BJ (cell line): ENCODE measurements at regions not wholly inside any gene's neighbourhood (a gene's known extent, or its start where the extent isn't known, plus 50 kb on each side); places are given as distances from the start of the nearest gene placed in this dataset.

Source experiments
- CTCF ChIA-PET: fragments of 350-600 bp; formaldehyde crosslinking; extraction: SDS; loops from one replicate; lab custom pipeline; 2021; ENCODE audit warnings: antibody characterized with exemption, inconsistent platforms; lab: Yijun Ruan, JAX
- POLR2A ChIA-PET: fragments of 300-600 bp; sonication (Branson Sonifier 250); formaldehyde crosslinking; extraction: SDS; loops from one replicate; lab custom pipeline; 2021; ENCODE audit warnings: antibody characterized with exemption; lab: Charles Lee
- DNase-seq: peaks from one replicate; pipeline ENCODE4 v3.0.0-alpha.2; 2011; ENCODE audit warnings: low read depth
- H3K27me3 ChIP-seq: 2 replicates; pipeline ENCODE4 v1.6.0; 2011; ENCODE audit warnings: low read length; ENCODE audit not compliant: control insufficient read depth, insufficient read depth
- H3K36me3 ChIP-seq: 2 replicates; pipeline ENCODE4 v1.5.1; 2011; ENCODE audit warnings: low read length; ENCODE audit not compliant: control insufficient read depth, insufficient read depth
- H3K4me3 ChIP-seq: 2 replicates; pipeline ENCODE4 v1.5.1; 2011; ENCODE audit warnings: low read depth, mild to moderate bottlenecking, control low read depth, low read length
- CTCF ChIP-seq: IDR thresholded peaks from 2 replicates; pipeline ENCODE4 v1.5.1; 2011; ENCODE audit warnings: low read depth, mild to moderate bottlenecking, control low read depth, inconsistent platforms, low read length, moderate library complexity; ENCODE audit not compliant: insufficient read depth

DNA sequence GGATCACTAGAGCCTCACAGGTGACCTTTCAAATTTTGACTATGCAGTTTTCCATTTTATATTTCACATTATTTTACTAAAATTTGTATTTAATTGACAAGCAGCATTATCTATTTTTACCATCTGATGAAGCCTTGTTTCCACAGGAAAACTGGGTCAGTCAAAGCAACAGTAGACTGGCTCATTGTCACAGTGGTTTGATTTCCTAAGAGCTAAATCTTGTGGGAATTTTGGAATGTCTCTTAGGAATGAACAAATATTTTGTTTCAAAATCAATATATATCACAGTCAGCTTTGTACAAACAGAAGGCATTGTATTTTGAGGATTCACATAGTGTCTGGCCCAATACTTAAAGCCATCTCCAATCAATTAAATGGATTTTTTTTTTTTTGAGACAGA, 152.6 kb upstream of the RNPC3 start:
- no peaks in the 10 kb centered on the region for H3K27me3 ChIP-seq
- no peak overlapping the region for H3K4me3 ChIP-seq
- ChIA-PET POLR2A (interaction anchor here (0.6 kb wide), 1 partner anchor 98 kb away, joined by 3 read pairs; no protein-coding TSS in a partner anchor), CTCF (interaction anchor here (1.6 kb wide), 1 partner anchor 266 kb away, joined by 4 read pairs; no protein-coding TSS in a partner anchor)
- H3K36me3 ChIP-seq: no peaks in the 10 kb centered on the region
- DNase-seq: no peak
- no peak for TF ChIP-seq CTCF

DNA sequence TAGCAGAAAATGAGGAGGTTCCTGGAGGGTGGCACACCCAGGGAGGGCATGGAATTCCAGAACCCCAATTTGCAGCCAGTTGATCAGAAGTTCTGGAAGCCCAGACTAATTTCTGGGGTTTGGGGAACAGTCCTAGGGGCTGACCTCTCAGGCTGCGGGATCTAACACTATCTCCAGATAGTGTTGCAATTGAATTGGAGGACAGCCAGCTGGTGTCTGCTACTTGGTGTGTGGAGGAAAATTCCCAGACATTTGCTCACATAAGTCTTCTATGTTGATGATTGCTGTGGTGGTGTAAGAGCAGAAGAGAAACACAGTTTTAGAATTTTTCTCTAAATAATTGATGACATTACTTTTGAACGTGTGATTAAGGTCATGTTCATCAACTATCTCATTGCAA, 154.3 kb upstream of the RNPC3 start:
- TF ChIP-seq CTCF: no peak
- CTCF ChIA-PET: no interaction called here
- no peaks in the 10 kb centered on the region for H3K36me3 ChIP-seq
- H3K27me3 ChIP-seq: no peaks in the 10 kb centered on the region
- POLR2A ChIA-PET: no interaction called here
- DNase-seq: no peak
- H3K4me3 ChIP-seq: no peak overlapping the region

GRCh38 chr1:103367186-103367585, 158.3 kb upstream of the RNPC3 start:
- H3K27me3 ChIP-seq: no peaks in the 10 kb centered on the region
- H3K4me3 ChIP-seq: no peak overlapping the region
- ChIA-PET POLR2A (no interaction called here), CTCF (no interaction called here)
- no peak for TF ChIP-seq CTCF
- H3K36me3 ChIP-seq: no peaks in the 10 kb centered on the region
- DNase-seq: no peak

DNA sequence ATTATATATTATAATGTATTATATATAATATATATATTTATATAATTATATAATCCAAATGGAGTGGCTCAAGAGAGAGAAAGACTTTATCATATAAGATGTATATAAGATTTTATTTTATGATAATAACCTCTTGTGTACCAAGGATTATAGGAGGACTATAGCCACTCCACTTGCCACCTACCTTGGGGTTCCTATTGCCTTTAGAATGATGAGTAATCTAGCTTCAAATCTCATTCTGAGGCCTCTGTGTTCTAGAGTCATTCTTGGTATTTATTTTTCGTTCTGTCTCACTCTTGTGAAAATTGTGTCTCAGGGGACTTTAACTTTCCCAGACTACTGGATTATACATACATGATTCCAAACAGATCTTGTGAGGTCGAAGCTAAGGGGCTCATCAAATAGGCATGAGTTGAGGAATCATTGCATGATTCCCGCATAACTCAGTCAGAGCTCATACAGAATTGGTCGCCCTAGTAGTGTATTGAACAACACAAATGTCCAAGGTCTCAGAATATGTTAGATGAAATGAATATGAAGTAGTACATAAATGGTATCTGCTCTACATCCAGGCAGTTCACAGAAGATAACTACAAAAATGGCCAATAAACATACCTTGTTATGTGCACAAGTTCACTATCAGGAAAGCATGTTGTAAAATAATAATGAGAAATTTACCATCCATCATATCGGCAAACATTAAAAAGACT, 159.5 kb upstream of the RNPC3 start:
- DNase-seq: no peak
- Histone ChIP-seq H3K27me3 (no peaks in the 10 kb centered on the region), H3K36me3 (no peaks in the 10 kb centered on the region), H3K4me3 (no peak overlapping the region)
- ChIA-PET CTCF (no interaction called here), POLR2A (no interaction called here)
- no peak for TF ChIP-seq CTCF

DNA sequence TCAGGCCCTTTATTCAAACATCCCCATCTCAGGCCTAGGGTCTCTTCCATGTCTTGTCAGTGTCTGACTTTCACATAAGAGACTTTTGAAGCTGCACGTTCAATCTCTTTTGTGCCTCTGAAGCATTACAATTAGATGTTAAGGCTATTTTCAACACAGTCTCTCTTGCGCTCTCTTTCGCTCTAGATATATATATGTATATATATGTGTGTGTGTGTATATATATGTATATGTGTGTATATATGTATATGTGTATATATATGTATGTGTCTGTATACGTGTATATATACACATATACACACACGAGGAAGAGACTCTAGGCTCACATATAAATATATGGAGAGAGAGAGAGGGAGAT, 162.5 kb upstream of the RNPC3 start:
- Histone ChIP-seq H3K4me3 (no peak overlapping the region), H3K36me3 (no peaks in the 10 kb centered on the region), H3K27me3 (no peaks in the 10 kb centered on the region)
- POLR2A ChIA-PET: no interaction called here
- CTCF ChIA-PET: no interaction called here
- no peak for TF ChIP-seq CTCF
- no peak for DNase-seq
